ENCODE measurements at regions not wholly inside any gene's neighbourhood (a gene's known extent, or its start where the extent isn't known, plus 50 kb on each side); places are given as distances from the start of the nearest gene placed in this dataset.

GRCh38 chr2:7329465-7329864 is 412.3 kb downstream of the RNF144A start:
- Histone ChIP-seq H2AFZ (replicated peaks) (no peak overlapping the region), H3K4me3 (no peak overlapping the region), H3K4me2 (no peak overlapping the region), H3K27ac (no peak overlapping the region), H4K20me1 (ENCODE audit: low read depth) (no peaks in the 10 kb centered on the region), H3K4me1 (peaks cover 17% of the 10 kb centered on the region), H3K9me3 (ENCODE audit: low read depth) (no peaks in the 10 kb centered on the region), H3K27me3 (peaks cover 11% of the 10 kb centered on the region), H3K9ac (no peak overlapping the region), H3K79me2 (ENCODE audit: low read depth) (no peaks in the 10 kb centered on the region), H3K36me3 (no peaks in the 10 kb centered on the region), H3F3A (ENCODE audit: low read depth) (peaks cover 6% of the 10 kb centered on the region)
- Mint-ChIP-seq H3K4me3 (no peak overlapping the region), H3K9me3 (peaks cover 7% of the 10 kb centered on the region), H3K27ac (no peak overlapping the region), H3K4me1 (peaks cover 25% of the 10 kb centered on the region), H3K36me3 (no peaks in the 10 kb centered on the region), H3K27me3 (ENCODE audit: insufficient read depth, low read depth) (peaks cover 4% of the 10 kb centered on the region)
- DNase-seq (ENCODE audit: low spot score): no peak
- TF ChIP-seq EZH2 (IDR thresholded peaks at IDR 0.05) (no peak), EZH2phosphoT487 (IDR thresholded peaks at IDR 0.05) (no peak)
- TF ChIP-seq, protein P1, sequence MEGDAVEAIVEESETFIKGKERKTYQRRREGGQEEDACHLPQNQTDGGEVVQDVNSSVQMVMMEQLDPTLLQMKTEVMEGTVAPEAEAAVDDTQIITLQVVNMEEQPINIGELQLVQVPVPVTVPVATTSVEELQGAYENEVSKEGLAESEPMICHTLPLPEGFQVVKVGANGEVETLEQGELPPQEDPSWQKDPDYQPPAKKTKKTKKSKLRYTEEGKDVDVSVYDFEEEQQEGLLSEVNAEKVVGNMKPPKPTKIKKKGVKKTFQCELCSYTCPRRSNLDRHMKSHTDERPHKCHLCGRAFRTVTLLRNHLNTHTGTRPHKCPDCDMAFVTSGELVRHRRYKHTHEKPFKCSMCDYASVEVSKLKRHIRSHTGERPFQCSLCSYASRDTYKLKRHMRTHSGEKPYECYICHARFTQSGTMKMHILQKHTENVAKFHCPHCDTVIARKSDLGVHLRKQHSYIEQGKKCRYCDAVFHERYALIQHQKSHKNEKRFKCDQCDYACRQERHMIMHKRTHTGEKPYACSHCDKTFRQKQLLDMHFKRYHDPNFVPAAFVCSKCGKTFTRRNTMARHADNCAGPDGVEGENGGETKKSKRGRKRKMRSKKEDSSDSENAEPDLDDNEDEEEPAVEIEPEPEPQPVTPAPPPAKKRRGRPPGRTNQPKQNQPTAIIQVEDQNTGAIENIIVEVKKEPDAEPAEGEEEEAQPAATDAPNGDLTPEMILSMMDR (IDR thresholded peaks at IDR 0.05): no peak

- Mint-ChIP-seq H3K4me1 (peaks cover 16% of the 10 kb centered on the region), H3K27ac (no peak overlapping the region), H3K9me3 (no peaks in the 10 kb centered on the region), H3K27me3 (ENCODE audit: insufficient read depth, low read depth) (no peaks in the 10 kb centered on the region), H3K36me3 (no peaks in the 10 kb centered on the region), H3K4me3 (no peak overlapping the region)
- Histone ChIP-seq H4K20me1 (ENCODE audit: low read depth) (no peaks in the 10 kb centered on the region), H3K9ac (no peak overlapping the region), H3F3A (ENCODE audit: low read depth) (no peaks in the 10 kb centered on the region), H3K4me1 (peaks cover 9% of the 10 kb centered on the region), H3K4me2 (no peak overlapping the region), H3K4me3 (no peak overlapping the region), H3K27me3 (no peaks in the 10 kb centered on the region), H2AFZ (replicated peaks) (no peak overlapping the region), H3K36me3 (no peaks in the 10 kb centered on the region), H3K27ac (no peak overlapping the region), H3K9me3 (ENCODE audit: low read depth) (no peaks in the 10 kb centered on the region), H3K79me2 (ENCODE audit: low read depth) (no peaks in the 10 kb centered on the region)
- DNase-seq (ENCODE audit: low spot score): no peak
- TF ChIP-seq, protein P1 (IDR thresholded peaks at IDR 0.05): no peak
- no peak for TF ChIP-seq EZH2phosphoT487 (IDR thresholded peaks at IDR 0.05)
- TF ChIP-seq EZH2 (IDR thresholded peaks at IDR 0.05): no peak
Measured at GRCh38 chr2:7333189-7333765, 416.1 kb downstream of the RNF144A start.

DNA sequence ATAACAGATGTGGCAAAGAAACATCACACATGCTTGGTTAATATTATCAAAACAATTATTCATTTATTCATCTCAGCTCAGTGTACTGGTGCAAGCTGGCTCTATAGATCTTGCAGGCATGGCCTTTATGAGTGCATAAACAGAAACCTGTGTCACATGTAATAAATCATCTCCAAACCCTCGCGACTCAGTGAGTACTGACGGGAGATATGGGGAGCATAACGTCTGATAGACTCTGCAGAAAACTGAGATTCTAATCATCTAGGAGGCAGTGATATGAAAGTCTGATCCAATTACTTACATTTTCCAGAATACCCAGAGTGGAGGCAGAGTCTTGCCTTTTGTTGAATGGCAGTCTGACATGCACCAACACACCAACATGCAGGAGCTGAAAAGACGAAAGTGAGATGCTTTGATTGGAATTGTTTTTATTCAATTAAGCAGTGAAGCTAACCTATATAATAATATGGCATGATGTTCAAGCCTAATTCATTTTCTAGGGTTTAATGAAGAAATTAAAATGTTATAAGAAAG is 416.8 kb downstream of the RNF144A start:
- Histone ChIP-seq H3F3A (ENCODE audit: low read depth) (peaks cover 6% of the 10 kb centered on the region), H3K79me2 (ENCODE audit: low read depth) (no peaks in the 10 kb centered on the region), H2AFZ (replicated peaks) (no peak overlapping the region), H3K36me3 (no peaks in the 10 kb centered on the region), H3K4me1 (peaks cover 13% of the 10 kb centered on the region), H3K27ac (no peak overlapping the region), H3K27me3 (no peaks in the 10 kb centered on the region), H3K9ac (no peak overlapping the region), H3K9me3 (ENCODE audit: low read depth) (no peaks in the 10 kb centered on the region), H3K4me2 (no peak overlapping the region), H3K4me3 (no peak overlapping the region), H4K20me1 (ENCODE audit: low read depth) (no peaks in the 10 kb centered on the region)
- no peak for TF ChIP-seq EZH2 (IDR thresholded peaks at IDR 0.05)
- no peak for TF ChIP-seq EZH2phosphoT487 (IDR thresholded peaks at IDR 0.05)
- TF ChIP-seq, protein P1 (IDR thresholded peaks at IDR 0.05): no peak
- Mint-ChIP-seq H3K36me3 (no peaks in the 10 kb centered on the region), H3K27me3 (ENCODE audit: insufficient read depth, low read depth) (no peaks in the 10 kb centered on the region), H3K4me3 (no peak overlapping the region), H3K4me1 (peaks cover 21% of the 10 kb centered on the region), H3K9me3 (peaks cover 3% of the 10 kb centered on the region), H3K27ac (no peak overlapping the region)
- DNase-seq (ENCODE audit: low spot score): no peak
